Stimulated activated CD4-positive, alpha-beta T cell treated with anti-CD3 and anti-CD28 coated beads, TNF-alpha, amount 100 ng/mL, for 4 hours (primary cell): ENCODE measurements at regions not wholly inside any gene's neighbourhood (a gene's known extent, or its start where the extent isn't known, plus 50 kb on each side); places are given as distances from the start of the nearest gene placed in this dataset.

Experiments
- DNase-seq, 3 experiments: peaks; one replicate each; pipeline ENCODE4 v3.0.0-alpha.2; 2020; ENCODE audit warnings: low read depth in 3 of 3

GRCh38 chr1:65681096-65681495 is 111.6 kb upstream of the PDE4B start:
- no peak for DNase-seq

GRCh38 chr1:65687428-65688214 is 105.1 kb upstream of the PDE4B start:
- peak; percentile 50 to 59 (median 51) for DNase-seq

- no peak for DNase-seq
Observed at GRCh38 chr1:65688215-65688566, 104.5 kb upstream of the PDE4B start.

DNA sequence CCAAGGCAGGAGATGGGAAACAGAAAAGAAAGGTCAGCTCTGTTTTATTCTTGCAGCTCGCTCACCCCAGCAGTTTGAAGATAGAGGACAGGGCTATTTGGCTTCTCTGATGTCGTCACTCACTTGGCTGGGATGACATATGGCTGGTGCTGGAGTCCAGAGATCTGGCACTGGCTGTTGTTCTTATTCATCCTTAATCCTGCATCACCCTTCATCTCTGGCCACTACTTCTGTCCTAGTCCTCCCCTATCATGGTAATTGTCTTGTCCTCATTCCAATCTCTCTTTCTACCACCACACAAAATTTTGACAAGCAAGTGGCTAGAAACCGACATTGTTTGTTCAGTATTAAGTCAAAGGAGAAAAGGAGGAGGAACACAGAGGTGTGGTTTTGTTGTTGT is 103.8 kb upstream of the PDE4B start:
- no peak for DNase-seq

GRCh38 chr1:65691152-65691900 is 101.4 kb upstream of the PDE4B start:
- DNase-seq = no peak

- no peak for DNase-seq
Observed at GRCh38 chr1:65691972-65692371, 100.7 kb upstream of the PDE4B start.

DNA sequence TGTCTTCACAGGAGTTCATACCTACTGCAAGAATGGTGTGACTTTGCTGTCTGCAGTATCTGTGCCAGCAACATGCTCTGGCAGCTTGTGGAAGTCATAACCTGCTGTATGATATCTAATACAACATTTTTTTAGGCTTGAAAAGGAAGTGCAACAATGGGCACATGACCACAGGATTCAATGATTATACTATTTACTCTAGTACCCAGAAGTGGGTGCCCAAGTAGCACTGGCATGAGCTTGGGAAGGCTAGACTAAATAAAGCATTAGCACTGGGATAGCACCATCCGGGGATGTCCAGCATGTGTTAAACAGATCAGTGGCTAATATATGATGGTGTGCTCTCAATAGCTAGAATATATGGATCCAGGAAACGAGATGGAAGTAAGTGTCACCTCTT is 98.6 kb upstream of the PDE4B start:
- DNase-seq = no peak

DNA sequence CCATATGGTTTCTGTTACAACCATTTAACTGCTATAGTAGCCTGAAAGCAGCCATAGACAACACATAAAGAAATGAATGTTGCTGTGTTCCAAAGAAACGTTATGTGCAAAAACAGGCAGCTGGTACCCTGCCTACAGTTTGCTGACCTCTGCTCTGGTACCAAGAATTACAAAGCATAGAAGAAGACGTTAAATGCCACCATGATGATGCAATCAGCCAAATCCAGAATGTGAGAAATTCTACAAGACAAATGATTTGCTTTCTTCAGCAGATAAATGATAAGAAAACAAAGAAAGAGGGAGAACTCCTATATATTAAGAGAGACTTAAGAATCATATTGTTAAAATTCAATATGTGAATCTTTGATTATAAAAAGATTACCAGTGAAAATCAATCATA is 97.8 kb upstream of the PDE4B start:
- DNase-seq = no peak

DNA sequence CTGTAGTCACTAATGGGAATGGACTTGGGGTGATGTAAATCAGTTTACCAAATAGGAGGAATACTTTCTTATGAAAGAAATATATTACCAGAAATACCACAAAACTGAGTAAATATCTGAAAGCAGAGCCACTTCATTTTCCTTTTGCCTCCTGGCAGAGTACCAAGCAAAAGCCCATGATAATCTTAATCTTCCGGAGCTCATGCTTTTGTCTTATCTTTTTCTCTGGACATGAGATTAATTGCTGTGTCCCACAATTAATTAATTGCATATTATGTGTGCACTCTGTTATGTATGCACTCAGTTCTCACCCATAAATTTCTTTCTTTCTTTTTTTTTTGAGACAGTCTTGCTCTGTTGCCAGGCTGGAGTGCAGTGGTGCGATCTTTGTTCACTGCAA is 94.1 kb upstream of the PDE4B start:
- DNase-seq = no peak

- DNase-seq = no peak
Observed at GRCh38 chr1:65703853-65704252, 88.8 kb upstream of the PDE4B start.

- DNase-seq = no peak
Observed at GRCh38 chr1:65704318-65704717, 88.4 kb upstream of the PDE4B start.

GRCh38 chr1:65717815-65718454 is 74.8 kb upstream of the PDE4B start:
- DNase-seq = no peak

DNA sequence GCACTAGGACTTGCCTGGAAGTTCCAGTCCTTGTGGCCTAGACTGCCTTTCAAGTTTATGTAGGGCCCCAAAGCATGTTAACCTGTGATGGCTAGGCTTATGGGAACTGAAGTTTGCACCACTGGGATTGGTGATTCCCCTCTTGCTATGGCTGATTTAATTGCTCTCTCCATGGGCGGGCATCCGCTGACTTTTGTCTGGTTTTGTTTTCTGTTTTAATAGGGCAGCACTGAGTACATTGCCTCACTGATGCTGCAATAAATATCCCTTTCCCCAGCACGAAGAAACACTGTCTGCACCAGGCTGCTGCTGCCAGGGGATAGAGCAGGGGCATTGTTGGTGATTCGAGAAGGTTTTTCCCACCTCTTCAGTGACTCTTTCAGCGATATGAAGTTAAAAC is 73.3 kb upstream of the PDE4B start:
- no peak for DNase-seq

- no peak for DNase-seq
Observed at GRCh38 chr1:65722461-65722860, 70.2 kb upstream of the PDE4B start.

DNA sequence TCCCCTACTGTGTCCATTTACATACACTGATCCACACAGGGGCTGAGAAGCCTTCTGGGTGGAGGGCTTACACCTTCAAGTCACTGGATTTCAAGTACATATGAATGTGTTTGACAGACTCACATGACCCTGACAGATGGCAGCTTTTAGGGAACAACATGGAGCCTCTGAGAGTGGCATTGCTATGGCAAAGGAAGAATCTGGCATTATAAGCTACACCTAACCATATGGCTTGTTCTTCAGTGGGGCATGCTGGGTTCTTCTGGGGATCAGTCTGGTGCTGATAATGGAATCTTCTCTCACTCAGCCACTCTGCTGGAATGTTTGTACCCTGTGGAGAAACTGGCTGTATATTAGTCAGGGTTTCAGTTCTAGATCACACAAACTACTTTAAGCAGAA is 68.5 kb upstream of the PDE4B start:
- DNase-seq = no peak

DNA sequence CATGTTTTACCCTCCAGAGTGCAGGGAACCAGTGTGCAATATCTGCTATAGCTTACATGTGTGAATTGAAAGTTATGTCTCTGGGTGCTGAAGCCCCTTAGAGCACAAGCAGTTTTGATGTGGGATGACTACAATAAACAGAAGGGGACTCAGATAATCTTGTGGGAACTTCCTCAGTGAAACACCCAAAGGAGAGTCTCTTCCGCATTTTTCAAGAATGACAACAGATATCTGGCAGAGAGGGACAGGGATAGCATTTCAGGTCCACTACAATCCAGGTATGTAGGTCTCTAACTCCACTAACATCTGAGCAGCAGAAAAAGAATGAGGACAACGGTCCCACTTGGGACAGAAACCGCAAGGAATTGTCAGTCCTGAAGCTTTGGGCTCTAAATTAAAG is 67.6 kb upstream of the PDE4B start:
- DNase-seq = no peak

DNA sequence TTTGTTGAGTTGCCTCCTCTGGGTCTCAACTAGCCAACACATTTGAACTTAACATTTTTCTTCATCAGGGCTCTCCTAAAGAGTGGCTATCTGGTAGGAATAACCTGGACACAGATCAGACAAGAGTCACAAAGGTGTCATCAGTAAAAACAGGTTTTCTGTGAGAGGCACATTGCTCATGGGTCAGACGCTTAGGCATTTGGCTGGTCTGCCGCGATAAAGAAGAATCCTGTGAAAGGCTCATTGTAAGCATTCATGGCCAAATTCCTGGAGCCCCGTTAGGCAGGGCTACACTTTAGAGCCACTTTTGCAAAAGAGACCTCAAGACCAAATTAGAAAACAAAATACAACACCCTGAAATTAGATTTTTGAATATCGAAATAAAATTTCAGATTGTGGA is 64.2 kb upstream of the PDE4B start:
- DNase-seq = no peak

- no peak for DNase-seq
Observed at GRCh38 chr1:65729259-65729658, 63.4 kb upstream of the PDE4B start.

DNA sequence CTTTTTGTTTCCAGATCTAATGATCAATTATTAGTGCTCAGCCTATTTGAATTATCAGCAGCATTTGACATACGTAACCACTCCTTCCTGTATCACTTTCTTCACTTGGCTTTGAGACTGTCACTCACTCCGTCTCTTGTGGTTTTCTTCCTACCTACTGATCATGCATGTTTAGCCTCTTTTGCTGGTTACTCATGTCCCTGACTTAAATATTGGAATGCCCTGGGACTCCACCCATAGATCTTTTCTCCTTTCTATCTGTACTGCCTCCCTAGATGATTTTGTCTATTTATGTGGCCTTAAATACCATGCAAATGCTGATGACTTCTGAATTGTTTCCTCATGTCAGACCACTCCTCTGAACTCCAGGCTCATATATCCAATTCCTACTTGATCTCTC is 57.7 kb upstream of the PDE4B start:
- no peak for DNase-seq

DNA sequence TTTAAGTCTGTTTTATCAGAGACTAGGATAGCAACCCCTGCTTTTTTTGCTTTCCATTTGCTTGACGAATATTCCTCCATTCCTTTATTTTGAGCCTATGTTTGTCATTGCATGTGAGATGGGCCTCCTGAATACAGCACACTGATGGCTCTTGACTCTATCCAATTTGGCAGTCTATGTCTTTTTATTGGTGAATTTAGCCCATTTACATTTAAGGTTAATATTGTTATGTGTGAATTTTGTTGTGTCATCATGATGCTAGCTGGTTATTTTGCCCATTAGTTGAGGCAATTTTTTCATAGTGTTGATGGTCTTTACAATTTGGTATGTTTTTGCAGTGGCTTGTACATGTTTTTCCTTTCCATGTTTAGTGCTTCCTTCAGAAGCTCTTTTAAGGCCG is 50.7 kb upstream of the PDE4B start:
- no peak for DNase-seq
